ENCODE measurements at regions not wholly inside any gene's neighbourhood (a gene's known extent, or its start where the extent isn't known, plus 50 kb on each side); places are given as distances from the start of the nearest gene placed in this dataset.

DNA sequence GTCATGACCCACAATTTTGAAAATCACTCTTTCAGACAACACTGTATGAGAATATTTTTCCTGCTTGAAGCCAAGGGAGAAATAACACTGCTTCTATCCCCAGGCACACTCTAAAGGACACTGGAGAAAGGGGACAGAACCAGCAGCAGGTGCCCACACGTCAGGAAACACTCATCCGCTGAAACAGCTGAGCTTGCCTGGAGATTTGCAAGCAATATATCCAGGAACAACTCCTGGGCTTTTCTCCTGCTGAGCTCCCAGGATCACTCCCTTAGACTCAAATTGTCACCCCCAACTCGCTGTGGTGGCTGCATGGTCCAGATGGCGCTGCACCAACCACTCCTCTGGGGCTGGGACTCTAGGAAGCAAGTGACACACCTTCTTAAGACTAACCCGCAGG is 186.7 kb downstream of the ARL4C start:
- H3K4me3 ChIP-seq (ENCODE audit: low read depth, low read length): no peak overlapping the region
- DNase-seq (ENCODE audit: low read depth): no peak
- TF ChIP-seq, protein P1, sequence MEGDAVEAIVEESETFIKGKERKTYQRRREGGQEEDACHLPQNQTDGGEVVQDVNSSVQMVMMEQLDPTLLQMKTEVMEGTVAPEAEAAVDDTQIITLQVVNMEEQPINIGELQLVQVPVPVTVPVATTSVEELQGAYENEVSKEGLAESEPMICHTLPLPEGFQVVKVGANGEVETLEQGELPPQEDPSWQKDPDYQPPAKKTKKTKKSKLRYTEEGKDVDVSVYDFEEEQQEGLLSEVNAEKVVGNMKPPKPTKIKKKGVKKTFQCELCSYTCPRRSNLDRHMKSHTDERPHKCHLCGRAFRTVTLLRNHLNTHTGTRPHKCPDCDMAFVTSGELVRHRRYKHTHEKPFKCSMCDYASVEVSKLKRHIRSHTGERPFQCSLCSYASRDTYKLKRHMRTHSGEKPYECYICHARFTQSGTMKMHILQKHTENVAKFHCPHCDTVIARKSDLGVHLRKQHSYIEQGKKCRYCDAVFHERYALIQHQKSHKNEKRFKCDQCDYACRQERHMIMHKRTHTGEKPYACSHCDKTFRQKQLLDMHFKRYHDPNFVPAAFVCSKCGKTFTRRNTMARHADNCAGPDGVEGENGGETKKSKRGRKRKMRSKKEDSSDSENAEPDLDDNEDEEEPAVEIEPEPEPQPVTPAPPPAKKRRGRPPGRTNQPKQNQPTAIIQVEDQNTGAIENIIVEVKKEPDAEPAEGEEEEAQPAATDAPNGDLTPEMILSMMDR (IDR thresholded peaks at IDR 0.05; ENCODE audit: insufficient read depth, low read depth, low read length, missing control alignments): no peak

- TF ChIP-seq, protein P1 (IDR thresholded peaks at IDR 0.05; ENCODE audit: insufficient read depth, low read depth, low read length, missing control alignments): no peak
- DNase-seq (ENCODE audit: low read depth): peak; percentile 15
- H3K4me3 ChIP-seq (ENCODE audit: low read depth, low read length): no peak overlapping the region
These were observed 187.4 kb downstream of the ARL4C start for GRCh38 chr2:234309431-234309830.

GRCh38 chr2:234308813-234309195 is 188.1 kb downstream of the ARL4C start:
- DNase-seq (ENCODE audit: low read depth): peak; percentile 84
- H3K4me3 ChIP-seq (ENCODE audit: low read depth, low read length): no peak overlapping the region
- TF ChIP-seq, protein P1 (IDR thresholded peaks at IDR 0.05; ENCODE audit: insufficient read depth, low read depth, low read length, missing control alignments): no peak

GRCh38 chr2:234308073-234308812 is 188.6 kb downstream of the ARL4C start:
- H3K4me3 ChIP-seq (ENCODE audit: low read depth, low read length): no peak overlapping the region
- TF ChIP-seq, protein P1 (IDR thresholded peaks at IDR 0.05; ENCODE audit: insufficient read depth, low read depth, low read length, missing control alignments): no peak
- no peak for DNase-seq (ENCODE audit: low read depth)

DNA sequence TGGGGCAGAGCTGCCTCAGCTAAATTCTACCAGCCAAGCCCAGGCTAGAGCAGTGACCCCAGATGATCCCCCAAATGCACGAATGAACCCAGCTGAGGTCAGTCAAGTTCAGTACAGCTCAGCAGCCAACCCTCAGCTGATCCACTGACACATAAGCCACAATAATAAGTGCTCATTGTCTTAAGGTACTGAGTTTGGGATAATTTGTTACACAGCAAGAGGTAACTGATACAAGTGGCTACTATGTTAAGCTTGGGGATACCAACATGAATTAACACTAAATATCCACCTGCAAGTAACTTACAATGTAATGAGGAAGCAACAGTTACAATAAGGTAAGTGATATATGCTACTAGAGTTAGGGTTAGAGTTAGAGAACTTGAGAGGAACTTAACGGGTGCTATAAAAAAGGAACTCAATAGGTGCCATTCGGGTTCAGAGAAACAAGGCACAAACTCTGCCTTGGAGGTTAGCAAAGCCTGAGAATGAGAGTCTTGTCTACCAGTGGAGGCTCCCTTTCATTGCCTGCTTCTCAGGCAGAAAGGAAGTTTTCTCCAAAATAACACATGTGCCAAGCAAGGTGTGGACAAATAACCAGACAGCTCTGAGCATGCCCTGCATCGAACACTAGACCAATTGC is 189.4 kb downstream of the ARL4C start:
- no peak for DNase-seq (ENCODE audit: low read depth)
- no peak overlapping the region for H3K4me3 ChIP-seq (ENCODE audit: low read depth, low read length)
- TF ChIP-seq, protein P1 (IDR thresholded peaks at IDR 0.05; ENCODE audit: insufficient read depth, low read depth, low read length, missing control alignments): no peak

- TF ChIP-seq, protein P1 (IDR thresholded peaks at IDR 0.05; ENCODE audit: insufficient read depth, low read depth, low read length, missing control alignments): no peak
- DNase-seq (ENCODE audit: low read depth): no peak
- no peak overlapping the region for H3K4me3 ChIP-seq (ENCODE audit: low read depth, low read length)
These were observed 190.3 kb downstream of the ARL4C start for GRCh38 chr2:234306426-234307173.

All from GM12865 (cell line).